ENCODE measurements at regions not wholly inside any gene's neighbourhood (a gene's known extent, or its start where the extent isn't known, plus 50 kb on each side); places are given as distances from the start of the nearest gene placed in this dataset.

DNA sequence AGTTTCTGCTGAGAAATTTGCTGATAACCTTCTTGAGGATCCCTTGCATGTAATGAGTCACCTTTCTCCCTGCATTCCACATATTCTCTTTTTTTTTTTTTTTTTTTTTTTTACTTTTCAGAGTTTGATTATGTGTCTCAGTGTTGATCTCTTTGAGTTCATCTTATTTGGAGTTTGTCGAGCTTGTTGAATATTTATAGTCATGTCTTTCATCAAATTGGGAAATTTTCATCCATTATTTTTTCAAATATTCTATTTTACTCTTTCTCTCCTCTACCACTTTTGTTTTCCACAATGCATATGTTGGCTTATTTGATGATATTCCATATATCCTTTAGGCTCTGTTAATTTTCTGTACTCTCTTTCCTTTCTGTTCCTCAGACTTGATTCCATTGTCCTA is 136.1 kb downstream of the MAD2L1 start:
- no peak for DNase-seq

- DNase-seq: no peak
Observed at GRCh38 chr4:119921830-119922229, 144.8 kb downstream of the MAD2L1 start.

DNA sequence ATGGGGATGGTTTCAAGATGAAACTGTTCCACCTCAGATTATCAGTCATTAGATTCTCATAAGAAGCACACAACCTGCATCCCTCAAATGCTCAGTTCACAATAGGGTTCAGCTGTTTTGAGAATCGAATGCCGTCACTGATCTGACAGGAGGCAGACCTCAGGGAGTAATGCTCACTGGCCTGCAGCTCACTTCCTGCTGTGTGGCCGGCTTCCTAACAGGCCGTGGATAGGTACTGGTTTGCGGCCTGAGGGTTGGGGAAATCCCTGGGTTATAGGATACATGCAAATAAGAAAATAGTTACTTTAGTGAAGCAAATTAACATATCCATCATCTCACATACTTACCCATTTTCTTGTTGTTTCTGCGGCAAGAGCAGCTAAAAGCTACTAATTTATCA is 160.4 kb downstream of the MAD2L1 start:
- no peak for DNase-seq

DNA sequence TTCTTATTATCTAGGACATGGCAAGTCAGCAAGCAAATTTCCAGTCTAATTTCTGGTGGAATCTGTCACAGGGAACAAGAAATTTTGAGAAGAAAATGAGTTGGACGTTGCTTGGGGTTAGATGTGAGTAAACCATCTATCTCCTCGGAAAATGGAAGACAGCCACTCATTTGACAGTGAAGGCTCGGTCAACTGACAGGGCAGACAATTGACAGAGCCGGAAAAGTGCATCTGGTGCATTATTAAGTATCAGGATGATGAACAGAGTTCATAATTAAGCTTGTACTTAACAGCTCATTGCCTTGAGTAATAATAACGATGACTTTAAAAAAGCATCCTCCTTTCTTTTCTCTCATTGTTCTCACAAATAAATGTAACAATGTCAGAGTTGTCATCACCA is 168.4 kb downstream of the MAD2L1 start:
- no peak for DNase-seq

GRCh38 chr4:119897260-119897659 is 169.4 kb downstream of the MAD2L1 start:
- no peak for DNase-seq

GRCh38 chr4:119894650-119895208 is 171.9 kb downstream of the MAD2L1 start:
- no peak for DNase-seq

GRCh38 chr4:119873794-119874325 is 192.8 kb downstream of the MAD2L1 start:
- no peak for DNase-seq

DNA sequence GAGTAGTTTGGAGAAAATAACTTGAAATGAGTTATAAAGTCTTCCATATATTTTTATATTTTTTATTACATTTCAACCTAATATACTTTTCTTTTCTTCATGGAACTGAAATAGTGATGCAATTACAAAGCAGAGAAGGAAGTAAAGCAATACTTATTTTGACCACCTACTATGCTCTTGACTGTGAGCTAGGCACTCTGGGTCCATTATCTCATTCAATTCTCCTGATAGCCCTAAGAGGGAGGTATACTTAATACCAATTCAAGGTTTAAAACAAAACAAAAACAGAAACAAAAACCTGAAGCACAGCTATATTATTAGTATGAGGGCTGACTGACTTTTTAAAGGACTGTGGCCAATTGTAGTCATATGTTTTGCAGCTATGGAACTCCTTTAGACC is 193.5 kb downstream of the MAD2L1 start:
- DNase-seq: no peak

DNA sequence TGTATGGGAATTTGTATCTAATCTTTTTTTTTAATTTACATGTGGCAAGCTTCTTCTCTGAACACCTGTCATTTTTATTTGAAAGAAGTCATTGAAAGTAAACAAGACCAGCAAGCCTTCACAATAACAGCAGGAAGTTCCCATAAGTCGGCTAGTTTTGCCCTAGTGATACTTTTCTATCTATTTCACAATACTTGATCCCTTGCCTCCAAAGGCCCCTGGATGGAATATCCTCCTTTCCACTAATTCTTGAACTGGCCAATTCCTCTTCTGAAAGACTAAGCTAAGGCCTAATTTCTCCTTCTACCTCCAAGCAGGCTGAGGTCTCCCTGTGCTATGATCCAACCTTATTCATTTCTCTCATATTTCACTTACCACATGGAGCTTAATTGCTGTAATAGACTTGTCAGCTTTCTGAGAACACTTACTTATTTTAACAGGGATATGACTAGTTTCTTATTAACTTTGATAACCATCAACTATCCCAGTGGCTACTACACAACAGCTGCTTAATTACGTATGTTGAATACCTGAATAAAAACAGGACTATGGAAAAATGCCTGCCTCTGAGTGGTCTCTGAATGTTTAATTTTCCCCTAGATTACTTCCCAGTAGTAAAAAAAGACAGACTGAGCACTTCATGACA is 194.2 kb downstream of the MAD2L1 start:
- DNase-seq: no peak

DNA sequence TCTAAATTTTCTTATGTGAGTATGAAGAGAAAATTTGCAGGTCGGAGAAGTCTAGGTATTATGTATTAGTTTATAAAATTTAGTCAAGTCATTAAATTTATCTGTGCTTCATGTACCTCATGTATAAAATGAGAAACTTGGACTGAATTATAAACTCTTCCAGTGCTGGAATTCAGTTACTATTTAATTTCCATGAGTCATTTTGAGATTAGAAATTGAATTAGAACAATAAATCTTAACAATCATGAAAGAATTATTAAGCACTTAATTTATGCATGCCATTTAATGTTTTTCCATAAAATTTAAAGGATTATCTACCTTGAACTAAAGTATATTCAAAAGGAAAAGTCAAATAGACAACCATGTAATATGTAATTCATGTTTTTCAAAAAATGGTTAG is 195.8 kb downstream of the MAD2L1 start:
- no peak for DNase-seq

- DNase-seq: no peak
Observed at GRCh38 chr4:119865789-119866188, 200.9 kb downstream of the MAD2L1 start.

- DNase-seq: no peak
Observed at GRCh38 chr4:119865389-119865788, 201.3 kb downstream of the MAD2L1 start.

DNA sequence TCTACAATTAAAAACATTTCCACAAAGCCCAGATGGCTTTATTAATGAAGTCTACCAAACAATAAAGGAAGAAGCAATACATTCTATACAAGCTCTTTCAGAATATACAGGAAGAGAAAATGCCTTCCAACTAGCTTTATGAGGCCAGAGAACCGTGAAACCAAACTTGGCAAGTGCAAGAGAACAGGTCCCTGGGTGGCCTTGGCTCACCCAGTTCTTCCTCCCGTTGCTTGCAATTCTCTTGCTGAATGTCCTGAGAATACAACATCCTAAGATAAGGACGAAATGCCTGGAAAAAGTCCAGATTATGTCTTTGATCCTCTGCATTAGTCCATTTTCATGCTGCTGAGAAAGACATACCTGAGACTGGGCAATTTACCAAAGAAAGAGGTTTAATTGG is 204.9 kb downstream of the MAD2L1 start:
- no peak for DNase-seq

DNA sequence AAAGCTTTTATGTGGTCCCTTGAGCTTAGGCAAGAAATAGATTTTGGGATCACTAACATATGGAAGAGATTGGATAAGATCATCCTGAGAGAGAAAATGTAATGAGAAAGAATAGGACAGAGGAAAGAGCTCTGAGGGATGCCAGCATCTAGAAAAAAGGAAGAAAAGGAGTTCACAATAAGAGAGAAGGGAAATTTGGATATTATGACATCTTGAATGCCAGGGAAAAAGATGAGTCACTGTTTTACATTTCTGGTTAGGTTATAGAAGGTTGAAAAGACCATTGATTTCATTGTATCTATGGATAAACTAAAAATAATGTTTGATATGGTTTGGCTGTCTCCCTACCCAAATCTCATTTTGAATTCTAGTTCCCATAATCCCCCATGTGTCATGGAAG is 208.5 kb downstream of the MAD2L1 start:
- DNase-seq: no peak

GRCh38 chr4:119854364-119854763 is 212.3 kb downstream of the MAD2L1 start:
- no peak for DNase-seq

- DNase-seq: no peak
Observed at GRCh38 chr4:119851649-119852048, 215.0 kb downstream of the MAD2L1 start.

DNA sequence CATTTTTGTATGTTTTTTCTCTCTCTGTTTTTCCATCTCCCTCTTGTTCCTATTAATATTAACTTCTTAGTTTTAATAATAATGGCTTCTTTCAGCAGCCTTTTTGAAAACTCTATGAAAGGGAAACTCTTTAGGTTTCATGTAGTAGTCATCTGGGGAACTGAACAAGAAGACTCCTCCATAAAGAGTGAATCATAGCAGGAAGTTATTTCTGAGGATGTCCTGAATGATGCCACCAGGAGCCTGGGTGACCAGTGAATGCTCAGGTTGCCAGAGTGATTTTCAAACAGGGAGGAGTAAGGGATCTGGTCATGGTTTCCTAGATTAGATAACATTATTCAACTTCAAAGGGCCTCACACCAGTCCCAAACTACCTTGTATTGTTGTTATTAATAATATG is 212.8 kb upstream of the PDE5A start:
- DNase-seq: no peak

DNA sequence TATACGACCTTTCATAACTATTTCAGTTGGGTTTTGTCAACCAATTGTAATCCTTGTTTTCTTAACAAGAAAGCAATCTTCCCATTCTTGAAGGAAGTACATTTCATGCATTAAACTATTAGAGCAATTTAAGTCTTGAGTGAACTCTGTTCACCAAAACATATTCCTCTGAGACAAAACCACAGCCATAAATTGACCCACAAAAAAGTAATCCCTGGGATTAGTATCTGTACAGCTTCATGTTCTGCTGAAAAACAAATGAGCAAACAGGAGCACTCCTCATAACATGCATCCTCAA is 207.0 kb upstream of the PDE5A start:
- no peak for DNase-seq

DNA sequence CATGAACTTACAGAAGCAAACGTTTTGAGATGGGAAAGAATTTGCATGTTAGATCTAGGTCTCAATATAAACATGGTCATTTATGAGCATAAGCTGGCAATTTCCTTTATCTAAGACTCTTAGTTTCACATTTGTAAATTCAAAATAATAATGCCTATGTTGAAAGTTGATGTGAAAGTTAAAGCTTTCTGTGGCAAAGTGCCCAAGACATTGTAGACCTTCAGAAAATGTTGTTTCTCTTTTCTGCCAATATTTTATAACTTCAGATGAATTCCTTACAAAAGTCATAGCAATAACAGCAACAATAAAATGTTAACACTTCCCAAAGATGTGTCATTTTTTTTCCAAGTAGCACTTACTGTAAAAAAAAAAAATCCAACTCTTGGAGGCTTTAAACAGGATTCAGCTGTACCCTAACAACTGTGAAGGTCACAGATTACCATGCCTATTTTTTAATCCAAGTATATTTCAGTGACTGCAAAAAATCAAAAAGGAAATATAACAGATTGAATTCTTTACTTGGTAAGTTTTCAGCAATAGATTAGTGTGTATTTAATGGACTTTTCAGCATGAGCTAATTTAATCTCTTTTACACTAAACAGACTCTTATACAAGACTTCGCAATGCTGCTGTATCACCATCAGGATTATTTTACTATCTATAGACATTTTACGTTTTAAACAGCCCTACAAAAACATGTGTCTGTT is 206.5 kb upstream of the PDE5A start:
- DNase-seq: no peak

DNA sequence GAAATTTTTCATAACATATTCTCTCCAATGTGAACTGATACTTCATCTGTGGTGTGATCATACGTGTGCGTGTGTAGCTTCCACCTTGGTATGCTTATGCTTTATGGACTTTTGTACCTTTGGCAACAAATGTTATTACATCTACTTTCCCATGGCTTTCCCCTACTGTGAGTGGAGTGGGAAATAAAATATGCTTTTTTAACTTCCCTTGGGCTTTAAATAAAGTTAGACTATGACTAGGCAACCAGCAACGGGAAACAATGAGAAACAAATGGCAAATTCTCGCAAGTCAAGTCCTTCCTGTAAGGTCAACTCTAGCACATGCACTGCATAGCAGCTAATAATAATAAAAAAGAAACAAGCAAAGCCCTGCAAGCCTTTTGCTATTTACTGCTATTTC is 205.0 kb upstream of the PDE5A start:
- no peak for DNase-seq

GRCh38 chr4:119832776-119833175 is 204.2 kb upstream of the PDE5A start:
- DNase-seq: no peak

DNA sequence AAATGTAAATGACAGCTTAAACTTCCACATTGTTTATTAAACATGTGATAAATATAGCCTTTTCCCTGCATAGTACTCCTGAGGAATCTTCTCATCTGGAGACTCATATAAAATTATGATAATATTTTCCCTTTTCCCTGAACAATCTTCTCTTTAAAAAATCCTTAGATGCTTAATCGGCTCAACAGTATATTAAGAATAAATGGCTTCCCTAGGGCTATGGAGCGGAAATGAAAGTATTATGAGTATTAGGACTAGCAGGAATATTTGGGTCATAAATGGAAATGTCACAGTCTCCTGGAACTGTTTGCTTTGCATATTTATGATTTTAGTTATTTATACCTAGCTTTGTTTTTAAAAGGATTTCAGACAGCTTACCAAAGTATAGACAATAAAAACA is 200.7 kb upstream of the PDE5A start:
- DNase-seq: no peak

DNA sequence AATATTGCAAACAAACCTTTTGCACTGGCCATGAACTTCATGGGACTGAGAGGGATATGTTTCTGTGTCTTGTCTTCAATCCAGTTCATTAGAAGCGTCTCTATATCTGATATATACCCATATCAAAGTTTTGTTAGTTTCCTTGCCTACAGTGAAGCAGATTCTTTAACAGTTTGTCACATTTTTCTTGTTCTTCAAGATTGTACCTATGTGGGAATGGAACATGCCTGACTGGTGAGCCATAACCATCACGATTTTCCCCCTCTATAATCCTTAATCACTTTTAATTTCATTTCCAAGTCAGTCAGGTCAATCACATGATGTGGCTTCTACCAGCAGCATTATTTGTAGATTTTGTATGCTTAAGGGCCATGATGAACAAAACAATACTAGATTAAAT is 197.1 kb upstream of the PDE5A start:
- no peak for DNase-seq

DNA sequence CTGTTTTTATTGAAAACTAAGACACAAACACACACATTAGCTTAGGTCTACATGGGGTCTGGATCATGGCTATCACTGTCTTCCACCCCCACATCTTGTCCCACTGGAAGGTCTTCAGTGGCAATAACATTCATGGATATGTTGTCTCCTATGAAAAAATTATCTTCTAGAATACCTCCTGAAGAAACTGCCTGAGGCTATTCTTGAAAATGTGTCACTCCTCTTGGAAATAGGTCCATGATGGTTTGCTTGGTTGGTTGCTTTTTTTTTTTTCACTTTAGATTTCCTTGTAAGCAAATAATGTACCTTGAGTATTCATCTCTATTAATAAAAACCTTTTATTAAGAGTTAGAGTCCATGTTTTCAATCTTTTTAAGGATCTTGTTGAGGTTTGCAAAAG is 195.3 kb upstream of the PDE5A start:
- DNase-seq: no peak

- DNase-seq: no peak
Observed at GRCh38 chr4:119823045-119823444, 194.4 kb upstream of the PDE5A start.

Measured in right hindlimb (tissue), 1 donor.